ENCODE measurements at regions not wholly inside any gene's neighbourhood (a gene's known extent, or its start where the extent isn't known, plus 50 kb on each side); places are given as distances from the start of the nearest gene placed in this dataset.
A peak's percentile ranks its signal among the peaks of the same experiment; 100 is the strongest.

DNA sequence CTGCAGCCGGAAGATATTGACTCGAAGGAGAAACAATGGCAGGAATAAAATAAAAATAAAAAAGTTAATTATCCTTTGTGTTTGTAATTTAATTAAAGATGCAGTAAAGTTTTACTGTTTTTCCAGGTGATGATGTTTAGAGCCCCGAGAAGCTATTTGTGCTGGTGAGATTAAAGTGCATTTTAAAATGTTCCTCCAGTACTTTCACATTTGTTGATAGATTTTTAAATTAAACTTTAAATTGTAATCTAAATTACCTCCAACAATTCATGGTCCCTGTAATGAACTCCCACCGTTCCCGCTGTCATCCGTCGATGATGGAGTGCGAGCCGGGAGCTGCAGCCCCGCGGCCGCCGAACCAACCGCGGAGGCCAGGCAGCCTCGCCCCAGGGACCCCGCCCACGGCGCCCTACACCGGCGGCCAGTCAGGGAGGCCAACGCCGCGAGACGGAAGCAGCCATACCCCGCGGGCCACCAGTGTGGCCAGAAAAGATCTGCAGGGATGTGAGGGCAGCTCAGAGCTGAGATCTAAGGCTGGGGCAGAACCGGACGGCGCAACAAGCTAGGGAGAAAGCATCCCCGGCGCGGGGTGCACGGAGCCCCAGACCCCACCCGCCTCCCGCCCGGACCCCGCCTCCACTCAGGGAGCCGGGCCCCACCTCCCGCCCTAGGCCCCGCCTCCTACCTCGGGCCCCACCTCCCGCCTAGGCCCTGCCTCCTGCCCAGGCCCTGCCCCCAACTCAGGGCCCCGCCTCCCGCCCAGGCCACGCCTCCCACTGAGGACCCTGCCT is 104.0 kb downstream of the FAM53A start:
- no peak overlapping the region for H3K27ac Mint-ChIP-seq (ENCODE audit: unreplicated experiment)
- H3K9me3 ChIP-seq, result no peaks in the 10 kb centered on the region
- H3K27me3 ChIP-seq (replicated peaks; ENCODE audit: control insufficient read depth, insufficient read depth, low read length), result no peaks in the 10 kb centered on the region
- no TSS peak for BruUV-seq (replicated peaks)
- peaks cover 5% of the 10 kb centered on the region for H3K36me3 Mint-ChIP-seq (ENCODE audit: insufficient read depth, unreplicated experiment)
- H3K4me3 ChIP-seq (ENCODE audit: low read depth, low read length), result peak overlapping the region; percentile 40
- H3K4me1 Mint-ChIP-seq (ENCODE audit: low read depth, unreplicated experiment), result no peaks in the 10 kb centered on the region
- CTCF ChIA-PET, result no interaction called here
- TF ChIP-seq, protein P1, sequence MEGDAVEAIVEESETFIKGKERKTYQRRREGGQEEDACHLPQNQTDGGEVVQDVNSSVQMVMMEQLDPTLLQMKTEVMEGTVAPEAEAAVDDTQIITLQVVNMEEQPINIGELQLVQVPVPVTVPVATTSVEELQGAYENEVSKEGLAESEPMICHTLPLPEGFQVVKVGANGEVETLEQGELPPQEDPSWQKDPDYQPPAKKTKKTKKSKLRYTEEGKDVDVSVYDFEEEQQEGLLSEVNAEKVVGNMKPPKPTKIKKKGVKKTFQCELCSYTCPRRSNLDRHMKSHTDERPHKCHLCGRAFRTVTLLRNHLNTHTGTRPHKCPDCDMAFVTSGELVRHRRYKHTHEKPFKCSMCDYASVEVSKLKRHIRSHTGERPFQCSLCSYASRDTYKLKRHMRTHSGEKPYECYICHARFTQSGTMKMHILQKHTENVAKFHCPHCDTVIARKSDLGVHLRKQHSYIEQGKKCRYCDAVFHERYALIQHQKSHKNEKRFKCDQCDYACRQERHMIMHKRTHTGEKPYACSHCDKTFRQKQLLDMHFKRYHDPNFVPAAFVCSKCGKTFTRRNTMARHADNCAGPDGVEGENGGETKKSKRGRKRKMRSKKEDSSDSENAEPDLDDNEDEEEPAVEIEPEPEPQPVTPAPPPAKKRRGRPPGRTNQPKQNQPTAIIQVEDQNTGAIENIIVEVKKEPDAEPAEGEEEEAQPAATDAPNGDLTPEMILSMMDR (IDR thresholded peaks at IDR 0.05; ENCODE audit: insufficient read depth in 1 of 2, low read depth in 1 of 2, low read length in 1 of 2, severe bottlenecking in 1 of 2, unreplicated experiment in 1 of 2), result no peak
- peak; percentile 81 to 89 for DNase-seq
- POLR2A ChIA-PET, result no interaction called here
- no peaks in the 10 kb centered on the region for H3K36me3 ChIP-seq (ENCODE audit: control insufficient read depth, insufficient read depth, low read length)
- intact Hi-C loops (cut with micrococcal nuclease; ENCODE audit: unreplicated experiment), result no loop called here
- 0 out of 2 replicates have a peak, but pooled peaks cover 3% of the 10 kb centered on the region for H3K4me1 ChIP-seq
- H3K27me3 Mint-ChIP-seq (ENCODE audit: insufficient read depth, unreplicated experiment), result peaks cover 2% of the 10 kb centered on the region
- peak overlapping the region; percentile 61 for H3K4me3 Mint-ChIP-seq (ENCODE audit: unreplicated experiment)
- H3K9me3 Mint-ChIP-seq (ENCODE audit: unreplicated experiment), result no peaks in the 10 kb centered on the region

DNA sequence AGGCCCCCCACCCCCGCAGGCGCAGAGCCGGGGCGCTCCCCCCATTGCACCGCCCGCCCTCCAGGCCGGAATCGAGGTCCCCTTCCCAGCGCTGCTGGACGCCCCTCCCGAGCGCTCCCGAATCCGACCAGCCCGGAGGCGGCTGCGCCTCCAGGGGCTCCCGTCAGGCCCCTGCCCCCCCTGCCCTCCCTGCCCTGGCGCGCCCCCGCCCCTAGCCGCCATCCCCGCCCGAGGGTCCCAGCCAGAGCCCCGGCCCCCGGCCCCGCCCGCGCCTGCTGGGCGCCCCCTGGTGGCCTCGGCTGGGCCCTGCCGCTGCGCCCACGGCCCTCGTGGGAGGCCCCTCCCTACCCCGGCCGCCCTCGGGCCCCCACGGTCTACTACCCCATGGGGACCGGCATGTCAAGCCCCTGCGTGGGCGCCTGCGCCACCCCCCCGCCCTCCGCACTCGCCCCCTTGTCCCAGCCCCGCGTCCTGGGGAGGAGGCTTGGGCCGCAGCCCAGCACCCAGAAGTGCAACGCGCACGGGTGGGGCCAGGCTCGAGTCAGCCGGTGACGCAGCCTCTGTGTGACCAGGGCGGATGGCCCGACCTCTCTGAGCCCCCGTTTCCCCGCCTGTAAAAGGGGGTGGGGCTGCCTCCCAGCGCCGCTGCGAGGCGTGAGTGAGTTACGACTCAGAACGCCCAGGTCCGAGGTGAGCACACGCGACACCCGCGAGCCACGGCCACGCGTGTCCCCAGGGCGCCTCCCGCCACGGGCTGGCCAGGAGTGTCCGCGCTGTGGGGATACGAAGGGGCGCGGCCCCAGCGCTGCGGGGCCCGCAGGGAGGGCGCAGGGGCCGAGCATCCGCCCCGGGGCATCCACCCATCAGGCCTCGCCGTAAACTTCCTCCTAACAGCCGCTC is 104.9 kb downstream of the FAM53A start:
- ChIA-PET POLR2A (no interaction called here), CTCF (interaction anchor here (0.5 kb wide), 1 partner anchor 104 kb away, joined by 6 read pairs; no protein-coding TSS in a partner anchor)
- intact Hi-C loops (cut with micrococcal nuclease; ENCODE audit: unreplicated experiment), result no loop called here
- Mint-ChIP-seq H3K4me1 (ENCODE audit: low read depth, unreplicated experiment) (no peaks in the 10 kb centered on the region), H3K27me3 (ENCODE audit: insufficient read depth, unreplicated experiment) (peaks cover 2% of the 10 kb centered on the region), H3K36me3 (ENCODE audit: insufficient read depth, unreplicated experiment) (peaks cover 5% of the 10 kb centered on the region), H3K4me3 (ENCODE audit: unreplicated experiment) (peak overlapping the region; percentile 61), H3K9me3 (ENCODE audit: unreplicated experiment) (no peaks in the 10 kb centered on the region), H3K27ac (ENCODE audit: unreplicated experiment) (no peak overlapping the region)
- H3K4me1 ChIP-seq, result 0 out of 2 replicates have a peak, but pooled peaks cover 3% of the 10 kb centered on the region
- TF ChIP-seq, protein P1 (IDR thresholded peaks at IDR 0.05; ENCODE audit: insufficient read depth in 1 of 2, low read depth in 1 of 2, low read length in 1 of 2, severe bottlenecking in 1 of 2, unreplicated experiment in 1 of 2), result peak; percentile 25 to 66
- H3K9me3 ChIP-seq, result no peaks in the 10 kb centered on the region
- H3K27me3 ChIP-seq (replicated peaks; ENCODE audit: control insufficient read depth, insufficient read depth, low read length), result no peaks in the 10 kb centered on the region
- peak in 1 of 2 experiments; percentile 59 for DNase-seq
- H3K4me3 ChIP-seq (ENCODE audit: low read depth, low read length), result peak overlapping the region; percentile 40
- BruUV-seq (replicated peaks), result no TSS peak
- no peaks in the 10 kb centered on the region for H3K36me3 ChIP-seq (ENCODE audit: control insufficient read depth, insufficient read depth, low read length)

DNA sequence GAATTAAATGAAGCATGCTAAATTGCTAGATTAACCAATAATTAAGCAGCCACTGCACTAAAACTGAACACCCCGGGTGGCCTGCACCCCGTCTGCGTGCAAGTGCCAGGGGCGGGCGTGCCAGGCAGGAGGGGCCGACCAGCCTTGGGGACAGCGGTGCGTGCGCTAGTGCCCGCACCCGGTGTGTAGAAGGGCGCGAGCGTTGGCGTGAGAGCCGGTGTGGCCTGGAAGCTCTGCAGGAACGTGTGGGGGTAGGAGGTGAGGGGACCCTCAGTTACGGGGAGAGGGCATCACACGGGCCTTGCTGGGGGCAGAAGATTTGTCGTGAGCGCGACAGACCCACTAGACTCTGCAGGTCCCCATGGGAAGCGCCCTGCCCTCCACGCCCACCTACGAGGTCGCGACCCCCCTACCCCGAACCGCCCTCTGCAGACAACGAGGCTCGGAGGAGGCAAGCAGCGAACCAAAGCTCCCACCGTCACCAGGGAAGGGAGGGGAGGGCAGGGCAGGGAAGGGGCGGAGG is 105.8 kb downstream of the FAM53A start:
- DNase-seq, result no peak
- POLR2A ChIA-PET, result no interaction called here
- no peaks in the 10 kb centered on the region for H3K9me3 Mint-ChIP-seq (ENCODE audit: unreplicated experiment)
- no TSS peak for BruUV-seq (replicated peaks)
- H3K36me3 Mint-ChIP-seq (ENCODE audit: insufficient read depth, unreplicated experiment), result no peaks in the 10 kb centered on the region
- H3K4me1 ChIP-seq, result 0 out of 2 replicates have a peak, but pooled peaks cover 3% of the 10 kb centered on the region
- no peaks in the 10 kb centered on the region for H3K36me3 ChIP-seq (ENCODE audit: control insufficient read depth, insufficient read depth, low read length)
- H3K4me1 Mint-ChIP-seq (ENCODE audit: low read depth, unreplicated experiment), result peaks cover under 1% of the 10 kb centered on the region
- H3K4me3 Mint-ChIP-seq (ENCODE audit: unreplicated experiment), result peak overlapping the region; percentile 54
- no peaks in the 10 kb centered on the region for H3K27me3 ChIP-seq (replicated peaks; ENCODE audit: control insufficient read depth, insufficient read depth, low read length)
- H3K27ac Mint-ChIP-seq (ENCODE audit: unreplicated experiment), result no peak overlapping the region
- H3K9me3 ChIP-seq, result no peaks in the 10 kb centered on the region
- intact Hi-C loops (cut with micrococcal nuclease; ENCODE audit: unreplicated experiment), result no loop called here
- TF ChIP-seq, protein P1 (IDR thresholded peaks at IDR 0.05; ENCODE audit: insufficient read depth in 1 of 2, low read depth in 1 of 2, low read length in 1 of 2, severe bottlenecking in 1 of 2, unreplicated experiment in 1 of 2), result no peak
- no peak overlapping the region for H3K4me3 ChIP-seq (ENCODE audit: low read depth, low read length)
- CTCF ChIA-PET, result interaction anchor here (0.5 kb wide), 1 partner anchor 103 kb away, joined by 6 read pairs; no protein-coding TSS in a partner anchor
- peaks cover 2% of the 10 kb centered on the region for H3K27me3 Mint-ChIP-seq (ENCODE audit: insufficient read depth, unreplicated experiment)

Data from Caco-2 (cell line).